Right lobe of liver (tissue), 4 donors: ENCODE measurements at regions not wholly inside any gene's neighbourhood (a gene's known extent, or its start where the extent isn't known, plus 50 kb on each side); places are given as distances from the start of the nearest gene placed in this dataset.

Source experiments
- CTCF ChIP-seq, 4 donors: fragments of 200-600 bp in 3 of 4; fragments of 450-650 bp in 1 of 4; IDR thresholded peaks; one replicate each; pipeline versions ENCODE4 v1.5.1 to v1.8.0; 2016 to 2022; ENCODE audit warnings: antibody characterized with exemption in 4 of 4, mild to moderate bottlenecking in 2 of 4
- POLR2A ChIP-seq: fragments of 450-650 bp; IDR thresholded peaks from one replicate; pipeline ENCODE4 v1.6.1; 2017; ENCODE audit warnings: antibody characterized with exemption, mild to moderate bottlenecking
- donor health status: DM: no; HTN: no; CAD: no.
- donor health status: DM: no; HTN: no; CAD: no.
- donor health status: DM: no; HTN: yes; CAD: no.

DNA sequence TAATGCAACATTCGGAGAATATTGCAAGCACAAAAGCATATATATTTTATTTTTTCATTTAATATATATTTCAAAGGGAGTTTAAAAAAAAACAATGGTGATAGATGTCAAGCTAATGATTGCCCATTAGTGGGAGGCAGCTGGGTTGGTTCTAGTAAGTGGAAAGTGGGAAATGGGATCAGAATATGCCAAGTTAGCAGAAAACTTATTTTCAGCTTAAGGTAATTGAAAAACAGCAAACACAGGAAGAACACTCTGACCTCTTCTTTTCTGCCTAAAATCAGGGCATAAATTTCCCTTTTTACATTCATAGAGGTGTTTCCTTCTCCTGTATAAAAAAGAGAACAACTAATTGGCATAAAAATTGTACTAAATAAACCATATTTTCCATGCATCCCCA lies 535.3 kb upstream of the SYT4 start:
- TF ChIP-seq CTCF (IDR thresholded peaks at IDR 0.05) (no peak), POLR2A (no peak)
